CD14-positive monocyte (primary cell): ENCODE measurements at regions not wholly inside any gene's neighbourhood (a gene's known extent, or its start where the extent isn't known, plus 50 kb on each side); places are given as distances from the start of the nearest gene placed in this dataset.

Experiments
- DNase-seq, 3 donors: peaks; one replicate each; pipeline ENCODE4 v3.0.0-alpha.2; 2011 to 2022
- H2AFZ ChIP-seq: 2 replicates; pipeline ENCODE4 v1.6.0; 2012; ENCODE audit warnings: mild to moderate bottlenecking, low read depth, low read length, inconsistent platforms; ENCODE audit not compliant: insufficient read depth, poor library complexity, severe bottlenecking
- H3K27ac ChIP-seq, 2 donors: 1 replicate in 1 of 2; 2 replicates in 1 of 2; pipeline ENCODE4 v1.5.1; 2012 to 2013; ENCODE audit warnings: low read length in 2 of 2, control low read depth in 1 of 2, inconsistent platforms in 1 of 2, low read depth in 1 of 2, mild to moderate bottlenecking in 1 of 2
- H3K27me3 ChIP-seq, 2 donors: one replicate each; pipeline versions ENCODE4 v1.6.0 to v1.6.1; 2011 to 2013; ENCODE audit warnings: low read length in 2 of 2; ENCODE audit not compliant: control insufficient read depth in 2 of 2, insufficient read depth in 2 of 2
- H3K36me3 ChIP-seq, 2 donors: replicated peaks in 1 of 2; 1 replicate in 1 of 2; 2 replicates in 1 of 2; pipeline versions ENCODE4 v1.5.1 to v1.6.1; 2012 to 2013; ENCODE audit warnings: low read length in 2 of 2, control low read depth in 1 of 2, inconsistent platforms in 1 of 2, mild to moderate bottlenecking in 1 of 2; ENCODE audit not compliant: insufficient read depth in 2 of 2, control insufficient read depth in 1 of 2
- H3K4me1 ChIP-seq, 2 donors: 1 replicate in 1 of 2; 2 replicates in 1 of 2; pipeline versions ENCODE4 v1.5.1 to v1.6.1; 2012 to 2013; ENCODE audit warnings: low read length in 2 of 2, control low read depth in 1 of 2, inconsistent platforms in 1 of 2, mild to moderate bottlenecking in 1 of 2, moderate library complexity in 1 of 2; ENCODE audit not compliant: insufficient read depth in 2 of 2, control insufficient read depth in 1 of 2
- H3K4me2 ChIP-seq: replicated peaks from 2 replicates; pipeline ENCODE3; 2012; ENCODE audit warnings: low read length, moderate library complexity, mild to moderate bottlenecking; ENCODE audit not compliant: poor library complexity, severe bottlenecking; ENCODE audit errors: extremely low read depth
- H3K4me3 ChIP-seq, 3 experiments: fragments of 200-600 bp in 1 of 3; sonication (generic) in 1 of 3; replicated peaks in 1 of 3; 1 replicate in 2 of 3; 2 replicates in 1 of 3; pipeline ENCODE4 v1.5.1; 2011 to 2013; ENCODE audit warnings: low read length in 3 of 3, mild to moderate bottlenecking in 3 of 3, control low read depth in 2 of 3, low read depth in 2 of 3, inconsistent platforms in 1 of 3, moderate library complexity in 1 of 3
- H3K79me2 ChIP-seq: 2 replicates; pipeline ENCODE4 v1.6.0; 2012; ENCODE audit warnings: mild to moderate bottlenecking, control low read depth, inconsistent platforms, low read length, moderate library complexity; ENCODE audit not compliant: insufficient read depth
- H3K9ac ChIP-seq: 2 replicates; pipeline ENCODE4 v1.6.0; 2017; ENCODE audit warnings: low read length, mild to moderate bottlenecking; ENCODE audit not compliant: insufficient read depth, poor library complexity, severe bottlenecking
- H3K9me3 ChIP-seq, 2 donors: replicated peaks in 1 of 2; 1 replicate in 1 of 2; 2 replicates in 1 of 2; pipeline versions ENCODE4 v1.5.1 to v1.6.1; 2012 to 2013; ENCODE audit warnings: low read length in 2 of 2, control low read depth in 1 of 2; ENCODE audit not compliant: control insufficient read depth in 1 of 2, insufficient read depth in 1 of 2
- H4K20me1 ChIP-seq: 2 replicates; pipeline ENCODE4 v1.6.0; 2012; ENCODE audit warnings: mild to moderate bottlenecking, low read length, control low read depth, moderate library complexity; ENCODE audit not compliant: insufficient read depth
- H3K27ac Mint-ChIP-seq, 7 donors: one replicate each; pipeline ENCODE4 v1.8.0; 2020; ENCODE audit warnings: mild to moderate bottlenecking in 7 of 7, mixed read lengths in 7 of 7, moderate library complexity in 6 of 7, inconsistent platforms in 2 of 7
- H3K27me3 Mint-ChIP-seq, 3 donors: one replicate each; pipeline ENCODE4 v1.8.0; 2021 to 2022; ENCODE audit warnings: low read depth in 3 of 3, mild to moderate bottlenecking in 3 of 3, mixed read lengths in 3 of 3, moderate library complexity in 3 of 3, inconsistent platforms in 1 of 3
- H3K36me3 Mint-ChIP-seq, 2 donors: one replicate each; pipeline ENCODE4 v1.8.0; 2020; ENCODE audit warnings: mixed read lengths in 2 of 2, inconsistent platforms in 1 of 2, mild to moderate bottlenecking in 1 of 2
- H3K4me1 Mint-ChIP-seq: one replicate; pipeline ENCODE4 v1.8.0; 2020; ENCODE audit warnings: mild to moderate bottlenecking, mixed read lengths
- H3K4me3 Mint-ChIP-seq, 2 donors: one replicate each; pipeline ENCODE4 v1.8.0; 2020; ENCODE audit warnings: mild to moderate bottlenecking in 2 of 2, mixed read lengths in 2 of 2, moderate library complexity in 1 of 2
- H3K9me3 Mint-ChIP-seq, 7 donors: one replicate each; pipeline ENCODE4 v1.8.0; 2020 to 2022; ENCODE audit warnings: mixed read lengths in 7 of 7, mild to moderate bottlenecking in 6 of 7, moderate library complexity in 6 of 7, inconsistent platforms in 2 of 7
- CTCF ChIP-seq: fragments of 200-600 bp; IDR thresholded peaks from one replicate; pipeline ENCODE4 v1.8.0; 2022; ENCODE audit warnings: antibody characterized with exemption, mild to moderate bottlenecking
- WGBS: methylation state at CpG from one replicate; pipeline ENCODE4 v1.1.5; 2013; ENCODE audit warnings: missing lambda C conversion rate; ENCODE audit not compliant: insufficient coverage; 5-methylcytosine and 5-hydroxymethylcytosine counted together
- intact Hi-C, 2 donors: fragments of 100-400 bp; cut with micrococcal nuclease; formaldehyde crosslinking; loops; one replicate each; pipeline versions ENCODE4 v1.15.0 to v1.15.1; 2023

- Histone ChIP-seq H3K9me3 (no peaks in the 10 kb centered on the region), H3K27me3 (peaks cover 0 to 5% of the 10 kb centered on the region in 2 donors), H3K4me2 (no peak overlapping the region), H3K4me1 (no peaks in the 10 kb centered on the region), H3K36me3 (no peaks in the 10 kb centered on the region), H3K4me3 (no peak overlapping the region), H2AFZ (no peak overlapping the region), H3K79me2 (no peaks in the 10 kb centered on the region), H3K27ac (no peak overlapping the region), H3K9ac (no peak overlapping the region), H4K20me1 (no peaks in the 10 kb centered on the region)
- no peaks in the 10 kb centered on the region for H3K4me1 Mint-ChIP-seq
- DNase-seq = peak; percentile 41 to 60 (median 56)
- TF ChIP-seq CTCF = peak; percentile 91
- intact Hi-C loops = loop anchor here in 1 of 2 donors (5.0 kb wide), 1 partner anchor 174 kb away; no protein-coding TSS in a partner anchor
- H3K36me3 Mint-ChIP-seq = no peaks in the 10 kb centered on the region
- H3K9me3 Mint-ChIP-seq = peaks cover 0 to 4% (median 0%) of the 10 kb centered on the region in 7 donors
- H3K27me3 Mint-ChIP-seq = peaks cover 14 to 20% (median 20%) of the 10 kb centered on the region in 3 donors
- 47% methylated on average over 19 of the region's 20 CpGs for WGBS
- H3K27ac Mint-ChIP-seq = peak overlapping the region in 1 of 7 donors; percentile 39
- peak overlapping the region in 1 of 2 donors; percentile 44 for H3K4me3 Mint-ChIP-seq
Observed at GRCh38 chr10:104580774-104581675, 60.1 kb upstream of the SORCS3 start.

GRCh38 chr10:104581884-104582601 lies 59.0 kb upstream of the SORCS3 start:
- no peak overlapping the region for H3K4me3 Mint-ChIP-seq
- no peaks in the 10 kb centered on the region for H3K9me3 ChIP-seq

More at GRCh38 chr10:104581884-104582601, 59.0 kb upstream of the SORCS3 start:
- intact Hi-C loops = loop anchor here in 1 of 2 donors (5.0 kb wide), 1 partner anchor 175 kb away; no protein-coding TSS in a partner anchor
- Histone ChIP-seq H3K27ac (no peak overlapping the region), H3K79me2 (no peaks in the 10 kb centered on the region), H3K4me3 (no peak overlapping the region), H2AFZ (no peak overlapping the region), H3K36me3 (no peaks in the 10 kb centered on the region), H3K27me3 (peaks cover 0 to 5% of the 10 kb centered on the region in 2 donors), H3K9ac (no peak overlapping the region), H3K4me2 (no peak overlapping the region), H4K20me1 (no peaks in the 10 kb centered on the region), H3K4me1 (no peaks in the 10 kb centered on the region)
- Mint-ChIP-seq H3K4me1 (no peaks in the 10 kb centered on the region), H3K27me3 (peaks cover 15 to 21% (median 18%) of the 10 kb centered on the region in 3 donors), H3K9me3 (peaks cover 0 to 4% (median 0%) of the 10 kb centered on the region in 7 donors), H3K36me3 (no peaks in the 10 kb centered on the region), H3K27ac (no peak overlapping the region)
- WGBS = 90% methylated on average over 4 of the region's 5 CpGs
- DNase-seq = no peak
- no peak for TF ChIP-seq CTCF
